ENCODE measurements at regions not wholly inside any gene's neighbourhood (a gene's known extent, or its start where the extent isn't known, plus 50 kb on each side); places are given as distances from the start of the nearest gene placed in this dataset.

GRCh38 chr3:24953060-24953771 lies 458.6 kb upstream of the THRB start:
- Mint-ChIP-seq H3K36me3 (ENCODE audit: low read depth) (no peaks in the 10 kb centered on the region), H3K4me3 (no peak overlapping the region), H3K9me3 (no peaks in the 10 kb centered on the region), H3K4me1 (ENCODE audit: low read depth) (no peaks in the 10 kb centered on the region), H3K27ac (no peak overlapping the region), H3K27me3 (ENCODE audit: insufficient read depth) (no peaks in the 10 kb centered on the region)
- intact Hi-C loops (cut with micrococcal nuclease), result no loop called here
- no peak for DNase-seq (ENCODE audit: low spot score)

GRCh38 chr3:24956613-24957012 lies 462.0 kb upstream of the THRB start:
- H3K9me3 Mint-ChIP-seq, result no peaks in the 10 kb centered on the region
- no peaks in the 10 kb centered on the region for H3K27me3 Mint-ChIP-seq (ENCODE audit: insufficient read depth)
- H3K27ac Mint-ChIP-seq, result no peak overlapping the region
- intact Hi-C loops (cut with micrococcal nuclease), result no loop called here
- H3K36me3 Mint-ChIP-seq (ENCODE audit: low read depth), result no peaks in the 10 kb centered on the region
- no peaks in the 10 kb centered on the region for H3K4me1 Mint-ChIP-seq (ENCODE audit: low read depth)
- no peak overlapping the region for H3K4me3 Mint-ChIP-seq
- no peak for DNase-seq (ENCODE audit: low spot score)

GRCh38 chr3:24958271-24958670 lies 463.6 kb upstream of the THRB start:
- Mint-ChIP-seq H3K27me3 (ENCODE audit: insufficient read depth) (no peaks in the 10 kb centered on the region), H3K9me3 (no peaks in the 10 kb centered on the region), H3K36me3 (ENCODE audit: low read depth) (no peaks in the 10 kb centered on the region), H3K4me1 (ENCODE audit: low read depth) (no peaks in the 10 kb centered on the region), H3K27ac (no peak overlapping the region), H3K4me3 (no peak overlapping the region)
- no peak for DNase-seq (ENCODE audit: low spot score)
- intact Hi-C loops (cut with micrococcal nuclease), result no loop called here

- Mint-ChIP-seq H3K4me3 (no peak overlapping the region), H3K4me1 (ENCODE audit: low read depth) (no peaks in the 10 kb centered on the region), H3K27me3 (ENCODE audit: insufficient read depth) (no peaks in the 10 kb centered on the region), H3K9me3 (no peaks in the 10 kb centered on the region), H3K36me3 (ENCODE audit: low read depth) (no peaks in the 10 kb centered on the region), H3K27ac (no peak overlapping the region)
- DNase-seq (ENCODE audit: low spot score), result no peak
- intact Hi-C loops (cut with micrococcal nuclease), result no loop called here
These were observed 464.3 kb upstream of the THRB start for GRCh38 chr3:24958910-24959447.

GRCh38 chr3:24963762-24964625 lies 464.1 kb upstream of the RARB start:
- no peak overlapping the region for H3K27ac Mint-ChIP-seq
- no peak overlapping the region for H3K4me3 Mint-ChIP-seq
- no peaks in the 10 kb centered on the region for H3K9me3 Mint-ChIP-seq
- intact Hi-C loops (cut with micrococcal nuclease), result no loop called here
- DNase-seq (ENCODE audit: low spot score), result no peak
- no peaks in the 10 kb centered on the region for H3K4me1 Mint-ChIP-seq (ENCODE audit: low read depth)
- H3K36me3 Mint-ChIP-seq (ENCODE audit: low read depth), result no peaks in the 10 kb centered on the region
- H3K27me3 Mint-ChIP-seq (ENCODE audit: insufficient read depth), result no peaks in the 10 kb centered on the region

- no peak overlapping the region for H3K4me3 Mint-ChIP-seq
- no peaks in the 10 kb centered on the region for H3K4me1 Mint-ChIP-seq (ENCODE audit: low read depth)
- intact Hi-C loops (cut with micrococcal nuclease), result no loop called here
- H3K36me3 Mint-ChIP-seq (ENCODE audit: low read depth), result no peaks in the 10 kb centered on the region
- no peaks in the 10 kb centered on the region for H3K9me3 Mint-ChIP-seq
- H3K27me3 Mint-ChIP-seq (ENCODE audit: insufficient read depth), result no peaks in the 10 kb centered on the region
- DNase-seq (ENCODE audit: low spot score), result no peak
- H3K27ac Mint-ChIP-seq, result no peak overlapping the region
These were observed 462.2 kb upstream of the RARB start for GRCh38 chr3:24965706-24966385.

GRCh38 chr3:24968036-24968435 lies 460.0 kb upstream of the RARB start:
- H3K27ac Mint-ChIP-seq, result no peak overlapping the region
- intact Hi-C loops (cut with micrococcal nuclease), result no loop called here
- H3K4me1 Mint-ChIP-seq (ENCODE audit: low read depth), result no peaks in the 10 kb centered on the region
- no peak for DNase-seq (ENCODE audit: low spot score)
- no peaks in the 10 kb centered on the region for H3K27me3 Mint-ChIP-seq (ENCODE audit: insufficient read depth)
- no peaks in the 10 kb centered on the region for H3K36me3 Mint-ChIP-seq (ENCODE audit: low read depth)
- H3K9me3 Mint-ChIP-seq, result no peaks in the 10 kb centered on the region
- H3K4me3 Mint-ChIP-seq, result no peak overlapping the region

- H3K9me3 Mint-ChIP-seq, result no peaks in the 10 kb centered on the region
- H3K27ac Mint-ChIP-seq, result no peak overlapping the region
- intact Hi-C loops (cut with micrococcal nuclease), result no loop called here
- H3K4me1 Mint-ChIP-seq (ENCODE audit: low read depth), result no peaks in the 10 kb centered on the region
- H3K4me3 Mint-ChIP-seq, result no peak overlapping the region
- no peaks in the 10 kb centered on the region for H3K36me3 Mint-ChIP-seq (ENCODE audit: low read depth)
- no peak for DNase-seq (ENCODE audit: low spot score)
- H3K27me3 Mint-ChIP-seq (ENCODE audit: insufficient read depth), result no peaks in the 10 kb centered on the region
These were observed 455.6 kb upstream of the RARB start for GRCh38 chr3:24972491-24972890.

GRCh38 chr3:24981309-24981708 lies 446.8 kb upstream of the RARB start:
- no peaks in the 10 kb centered on the region for H3K4me1 Mint-ChIP-seq (ENCODE audit: low read depth)
- peaks cover 10% of the 10 kb centered on the region for H3K9me3 Mint-ChIP-seq
- intact Hi-C loops (cut with micrococcal nuclease), result no loop called here
- H3K36me3 Mint-ChIP-seq (ENCODE audit: low read depth), result no peaks in the 10 kb centered on the region
- H3K27me3 Mint-ChIP-seq (ENCODE audit: insufficient read depth), result no peaks in the 10 kb centered on the region
- no peak overlapping the region for H3K27ac Mint-ChIP-seq
- no peak for DNase-seq (ENCODE audit: low spot score)
- H3K4me3 Mint-ChIP-seq, result no peak overlapping the region

- no peaks in the 10 kb centered on the region for H3K4me1 Mint-ChIP-seq (ENCODE audit: low read depth)
- H3K9me3 Mint-ChIP-seq, result peaks cover 10% of the 10 kb centered on the region
- H3K4me3 Mint-ChIP-seq, result no peak overlapping the region
- no peak overlapping the region for H3K27ac Mint-ChIP-seq
- DNase-seq (ENCODE audit: low spot score), result no peak
- no peaks in the 10 kb centered on the region for H3K36me3 Mint-ChIP-seq (ENCODE audit: low read depth)
- intact Hi-C loops (cut with micrococcal nuclease), result no loop called here
- H3K27me3 Mint-ChIP-seq (ENCODE audit: insufficient read depth), result no peaks in the 10 kb centered on the region
These were observed 446.1 kb upstream of the RARB start for GRCh38 chr3:24981924-24982323.

GRCh38 chr3:24985668-24986067 lies 442.4 kb upstream of the RARB start:
- Mint-ChIP-seq H3K27me3 (ENCODE audit: insufficient read depth) (no peaks in the 10 kb centered on the region), H3K36me3 (ENCODE audit: low read depth) (no peaks in the 10 kb centered on the region), H3K27ac (no peak overlapping the region), H3K4me3 (no peak overlapping the region), H3K9me3 (no peaks in the 10 kb centered on the region), H3K4me1 (ENCODE audit: low read depth) (no peaks in the 10 kb centered on the region)
- DNase-seq (ENCODE audit: low spot score), result no peak
- intact Hi-C loops (cut with micrococcal nuclease), result no loop called here

GRCh38 chr3:24986612-24987011 lies 441.5 kb upstream of the RARB start:
- Mint-ChIP-seq H3K9me3 (no peaks in the 10 kb centered on the region), H3K27me3 (ENCODE audit: insufficient read depth) (no peaks in the 10 kb centered on the region), H3K27ac (no peak overlapping the region), H3K4me3 (no peak overlapping the region), H3K4me1 (ENCODE audit: low read depth) (no peaks in the 10 kb centered on the region), H3K36me3 (ENCODE audit: low read depth) (no peaks in the 10 kb centered on the region)
- intact Hi-C loops (cut with micrococcal nuclease), result no loop called here
- no peak for DNase-seq (ENCODE audit: low spot score)

- Mint-ChIP-seq H3K36me3 (ENCODE audit: low read depth) (no peaks in the 10 kb centered on the region), H3K9me3 (no peaks in the 10 kb centered on the region), H3K4me3 (no peak overlapping the region)
These were observed 428.7 kb upstream of the RARB start for GRCh38 chr3:24999357-24999756.

More at GRCh38 chr3:24999357-24999756, 428.7 kb upstream of the RARB start:
- Mint-ChIP-seq H3K27me3 (ENCODE audit: insufficient read depth) (no peaks in the 10 kb centered on the region), H3K27ac (no peak overlapping the region), H3K4me1 (ENCODE audit: low read depth) (no peaks in the 10 kb centered on the region)
- intact Hi-C loops (cut with micrococcal nuclease), result no loop called here
- no peak for DNase-seq (ENCODE audit: low spot score)

All from activated T-helper 1 cell treated with anti-CD3 and anti-CD28 coated beads, Interleukin-12 subunit alpha, Interleukin-12 subunit beta, Interleukin-2, Interleukin-4 antibody, amounts not matched to agents 30 ng/mL and 10 ng/mL and 1 ng/mL, durations not matched to agents 14 hours and 24 hours and 36 hours (primary cell).